Activated naive CD4-positive, alpha-beta T cell treated with anti-CD3 and anti-CD28 coated beads, Interleukin-2, amount 50 U/mL, for 72 hours (primary cell): ENCODE measurements at regions not wholly inside any gene's neighbourhood (a gene's known extent, or its start where the extent isn't known, plus 50 kb on each side); places are given as distances from the start of the nearest gene placed in this dataset.
"Not testable (repeated sequence)": the region's sequence is repeated elsewhere in the genome, so short reads cannot be mapped to it uniquely, and the experiment has no call there.

Experiments used
- ATAC-seq, 2 donors: fragments of 150-1000 bp; cut with Tn5 transposase; 2 replicates each; pipeline ENCODE4 v1.10.0; 2021; ENCODE audit warnings: mild to moderate bottlenecking in 2 of 2, moderate library complexity in 2 of 2
- DNase-seq, 2 donors: peaks; one replicate each; pipeline ENCODE4 v3.0.0; 2021 to 2022; ENCODE audit warnings: low spot score in 2 of 2
- H3K27ac Mint-ChIP-seq, 2 donors: one replicate each; pipeline ENCODE4 v1.8.0; 2022; ENCODE audit warnings: mild to moderate bottlenecking in 2 of 2, mixed read lengths in 2 of 2
- H3K36me3 Mint-ChIP-seq, 2 donors: one replicate each; pipeline ENCODE4 v1.8.0; 2022; ENCODE audit warnings: mixed read lengths in 2 of 2
- H3K9me3 Mint-ChIP-seq, 2 donors: one replicate each; pipeline ENCODE4 v1.8.0; 2022; ENCODE audit warnings: mixed read lengths in 2 of 2

GRCh38 chr3:5508860-5509259, 321.4 kb downstream of the EDEM1 start:
- H3K27ac Mint-ChIP-seq, DNase-seq, ATAC-seq, H3K36me3 Mint-ChIP-seq: not testable (repeated sequence)
- peaks cover 38 to 44% of the 10 kb centered on the region in 2 donors for H3K9me3 Mint-ChIP-seq

- Mint-ChIP-seq H3K9me3 (peaks cover 43 to 53% of the 10 kb centered on the region in 2 donors), H3K36me3 (peaks cover 6 to 9% of the 10 kb centered on the region in 2 donors), H3K27ac (no peak overlapping the region)
- ATAC-seq (no peak), DNase-seq (no peak)
Measured at GRCh38 chr3:5510300-5510699, 322.8 kb downstream of the EDEM1 start.

DNA sequence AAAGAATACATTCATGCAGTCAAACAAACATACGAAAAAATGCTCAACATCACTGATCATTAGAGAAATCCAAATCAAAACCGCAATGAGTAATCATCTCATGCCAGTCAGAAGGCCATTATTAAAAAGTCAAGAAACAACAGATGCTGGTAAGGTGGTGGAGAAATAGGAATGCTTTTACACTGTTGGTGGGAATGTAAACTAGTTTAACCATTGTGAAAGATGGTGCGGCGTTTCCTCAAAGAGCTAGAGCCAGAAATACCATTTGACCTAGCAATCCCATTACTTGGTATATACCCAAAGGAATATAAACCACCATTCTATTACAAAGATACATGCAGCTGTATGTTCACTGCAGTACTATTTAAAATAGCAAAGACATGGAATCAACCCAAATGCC, 330.4 kb downstream of the EDEM1 start:
- no peak for ATAC-seq
- H3K27ac Mint-ChIP-seq, result no peak overlapping the region
- DNase-seq, result no peak
- peaks cover 20 to 26% of the 10 kb centered on the region in 2 donors for H3K9me3 Mint-ChIP-seq
- H3K36me3 Mint-ChIP-seq, result no peaks in the 10 kb centered on the region

- Mint-ChIP-seq H3K9me3 (peaks cover 4 to 20% of the 10 kb centered on the region in 2 donors), H3K36me3 (no peaks in the 10 kb centered on the region), H3K27ac (no peak overlapping the region)
- ATAC-seq, result no peak
- no peak for DNase-seq
Measured at GRCh38 chr3:5520237-5520636, 332.7 kb downstream of the EDEM1 start.

GRCh38 chr3:5523125-5523524, 335.6 kb downstream of the EDEM1 start:
- Mint-ChIP-seq H3K9me3 (peaks cover 0 to 13% of the 10 kb centered on the region in 2 donors), H3K36me3 (no peaks in the 10 kb centered on the region), H3K27ac (no peak overlapping the region)
- no peak for DNase-seq
- ATAC-seq, result no peak

GRCh38 chr3:5531039-5531438, 343.5 kb downstream of the EDEM1 start:
- H3K36me3 Mint-ChIP-seq, result no peaks in the 10 kb centered on the region
- H3K27ac Mint-ChIP-seq, result no peak overlapping the region
- no peak for DNase-seq
- peaks cover 0 to 7% of the 10 kb centered on the region in 2 donors for H3K9me3 Mint-ChIP-seq
- ATAC-seq, result no peak

- DNase-seq, result no peak
- ATAC-seq, result no peak
- H3K36me3 Mint-ChIP-seq, result no peaks in the 10 kb centered on the region
- no peak overlapping the region for H3K27ac Mint-ChIP-seq
- H3K9me3 Mint-ChIP-seq, result peaks cover 0 to 7% of the 10 kb centered on the region in 2 donors
Measured at GRCh38 chr3:5531741-5532290, 344.3 kb downstream of the EDEM1 start.

DNA sequence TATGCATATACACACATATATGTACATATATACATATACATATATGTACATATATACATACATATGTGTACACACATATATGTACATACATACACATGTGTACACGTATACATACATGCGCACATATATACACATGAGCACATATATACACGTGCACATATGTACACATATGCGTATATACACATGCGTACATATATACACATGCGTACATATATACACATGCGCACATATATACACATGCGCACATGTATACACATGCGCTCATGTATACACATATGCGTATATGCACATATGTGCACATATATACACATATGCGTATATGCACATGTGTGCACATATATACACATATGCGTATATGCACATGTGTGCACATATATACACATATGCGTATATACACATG, 353.0 kb downstream of the EDEM1 start:
- Mint-ChIP-seq H3K36me3 (no peaks in the 10 kb centered on the region), H3K27ac (no peak overlapping the region), H3K9me3 (peaks cover 12 to 14% of the 10 kb centered on the region in 2 donors)
- DNase-seq (no peak), ATAC-seq (no peak)

GRCh38 chr3:5542472-5542871, 355.0 kb downstream of the EDEM1 start:
- DNase-seq (no peak), ATAC-seq (no peak)
- peaks cover 0 to 7% of the 10 kb centered on the region in 2 donors for H3K36me3 Mint-ChIP-seq
- peaks cover 14 to 18% of the 10 kb centered on the region in 2 donors for H3K9me3 Mint-ChIP-seq
- no peak overlapping the region for H3K27ac Mint-ChIP-seq

- peaks cover 0 to 7% of the 10 kb centered on the region in 2 donors for H3K36me3 Mint-ChIP-seq
- ATAC-seq (no peak), DNase-seq (no peak)
- H3K27ac Mint-ChIP-seq, result no peak overlapping the region
- peaks cover 14 to 18% of the 10 kb centered on the region in 2 donors for H3K9me3 Mint-ChIP-seq
Measured at GRCh38 chr3:5543047-5543446, 355.5 kb downstream of the EDEM1 start.

DNA sequence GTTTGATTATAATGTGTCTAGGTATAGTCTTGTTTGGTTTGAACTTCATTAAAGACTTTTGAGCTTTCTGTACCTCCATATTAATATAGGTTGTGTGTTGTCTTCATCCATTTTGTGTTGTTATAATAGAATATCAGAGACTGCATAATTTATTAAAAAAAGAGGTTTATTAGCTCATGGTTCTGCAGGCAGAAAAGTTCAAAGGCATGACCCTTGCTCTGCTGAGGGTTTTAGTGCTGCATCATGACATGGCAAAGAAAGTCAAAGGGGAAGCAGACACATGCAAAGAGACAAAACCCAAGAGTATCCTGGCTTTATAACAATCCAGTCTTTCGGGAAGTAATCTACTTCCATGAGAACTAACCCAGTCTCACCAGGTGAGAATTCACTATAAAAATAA, 358.2 kb downstream of the EDEM1 start:
- Mint-ChIP-seq H3K36me3 (peaks cover 0 to 7% of the 10 kb centered on the region in 2 donors), H3K9me3 (peaks cover 21 to 22% of the 10 kb centered on the region in 2 donors), H3K27ac (no peak overlapping the region)
- ATAC-seq (no peak), DNase-seq (no peak)

- peaks cover 9 to 11% of the 10 kb centered on the region in 2 donors for H3K9me3 Mint-ChIP-seq
Measured at GRCh38 chr3:5553203-5553602, 365.7 kb downstream of the EDEM1 start.

GRCh38 chr3:5554245-5554747, 366.8 kb downstream of the EDEM1 start:
- Mint-ChIP-seq H3K9me3 (peaks cover 3 to 5% of the 10 kb centered on the region in 2 donors), H3K36me3 (no peaks in the 10 kb centered on the region), H3K27ac (no peak overlapping the region)
- ATAC-seq (no peak), DNase-seq (no peak)

More at GRCh38 chr3:5553203-5553602, 365.7 kb downstream of the EDEM1 start:
- Mint-ChIP-seq H3K36me3 (no peaks in the 10 kb centered on the region), H3K27ac (no peak overlapping the region)
- no peak for ATAC-seq
- no peak for DNase-seq

- ATAC-seq (peak in 1 of 2 donors; percentile 13), DNase-seq (no peak)
- Mint-ChIP-seq H3K36me3 (no peaks in the 10 kb centered on the region), H3K9me3 (no peaks in the 10 kb centered on the region), H3K27ac (no peak overlapping the region)
Measured at GRCh38 chr3:5560199-5560598, 372.7 kb downstream of the EDEM1 start.

DNA sequence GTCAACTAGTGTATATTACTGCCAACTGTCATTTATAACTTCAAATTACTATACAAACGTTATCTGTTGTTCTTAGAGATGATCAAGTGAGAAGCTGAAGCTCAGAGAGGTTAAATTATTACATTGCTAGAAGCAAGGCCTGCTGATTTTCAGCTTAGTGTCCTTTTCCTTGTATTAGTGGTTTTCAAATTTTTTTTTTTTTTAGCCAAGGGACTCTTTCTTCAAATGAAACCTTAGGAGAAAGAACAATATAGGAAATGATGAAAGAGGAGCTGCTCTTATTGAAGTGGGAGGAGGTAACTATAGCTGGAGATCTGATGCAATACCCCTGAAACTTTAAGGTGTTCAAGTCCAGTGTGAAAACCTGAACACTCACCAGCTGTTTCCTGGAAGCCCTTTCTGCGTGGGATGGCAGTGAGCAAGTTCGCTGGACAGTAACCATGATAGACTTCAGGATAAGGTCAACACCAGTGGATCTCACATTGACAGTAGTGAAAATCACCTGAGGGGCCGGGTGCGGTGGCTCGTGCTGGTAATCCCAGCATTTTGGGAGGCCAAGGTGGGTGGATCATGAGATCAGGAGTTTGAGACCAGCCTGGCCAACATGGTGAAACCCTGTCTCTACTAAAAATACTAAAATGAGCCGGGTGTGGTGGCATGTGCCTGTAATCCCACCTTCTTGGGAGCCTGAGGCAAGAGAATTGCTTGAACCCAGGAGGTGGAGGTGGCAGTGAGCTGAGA, 376.2 kb downstream of the EDEM1 start:
- Mint-ChIP-seq H3K9me3 (peaks cover 0 to 4% of the 10 kb centered on the region in 2 donors), H3K36me3 (no peaks in the 10 kb centered on the region), H3K27ac (peak overlapping the region in 1 of 2 donors; percentile 32)
- ATAC-seq (no peak), DNase-seq (no peak)

DNA sequence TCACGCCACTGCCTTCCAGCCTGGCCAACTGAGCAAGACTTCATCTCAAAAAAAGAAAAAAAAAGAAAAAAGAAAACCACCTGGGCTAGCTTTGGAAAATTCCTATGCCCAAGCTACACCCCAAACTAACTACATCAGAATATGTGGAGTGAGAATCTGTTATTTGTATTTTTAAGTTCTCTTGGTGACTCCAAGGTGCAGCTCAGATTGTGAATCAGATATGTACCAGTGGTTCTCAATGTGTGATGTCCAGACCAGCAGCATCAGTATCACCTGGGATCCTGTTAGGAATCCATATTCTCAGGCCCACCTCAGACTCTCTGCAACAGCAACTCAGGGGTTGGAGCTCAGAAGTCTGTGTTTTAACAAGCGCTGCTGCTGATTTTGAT, 376.8 kb downstream of the EDEM1 start:
- ATAC-seq, result no peak
- Mint-ChIP-seq H3K27ac (no peak overlapping the region), H3K36me3 (no peaks in the 10 kb centered on the region), H3K9me3 (peaks cover 0 to 4% of the 10 kb centered on the region in 2 donors)
- DNase-seq, result no peak

DNA sequence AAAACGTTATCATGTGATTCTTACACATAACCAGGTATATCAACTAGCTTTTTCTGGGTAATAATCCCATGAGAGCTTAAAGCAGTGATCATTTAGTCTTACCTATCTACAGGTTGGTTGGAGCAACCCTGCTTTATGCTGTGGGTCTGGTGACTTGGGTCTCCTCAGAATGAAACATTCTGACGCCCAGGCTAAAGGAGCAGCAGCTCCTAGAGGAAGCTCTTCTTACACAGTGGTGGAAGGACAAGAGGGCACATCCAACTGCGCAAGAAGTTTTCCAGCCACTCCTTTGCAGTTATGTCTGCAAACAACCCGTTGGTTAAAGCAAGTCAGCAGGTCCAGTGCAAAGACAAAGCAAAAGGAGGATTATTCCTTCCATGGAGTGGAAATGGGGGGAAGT, 377.5 kb downstream of the EDEM1 start:
- H3K36me3 Mint-ChIP-seq, result no peaks in the 10 kb centered on the region
- ATAC-seq (no peak), DNase-seq (no peak)
- H3K9me3 Mint-ChIP-seq, result peaks cover 0 to 4% of the 10 kb centered on the region in 2 donors
- H3K27ac Mint-ChIP-seq, result no peak overlapping the region

GRCh38 chr3:5567113-5567512, 379.6 kb downstream of the EDEM1 start:
- no peak for ATAC-seq
- H3K9me3 Mint-ChIP-seq, result peaks cover 0 to 4% of the 10 kb centered on the region in 2 donors
- no peak overlapping the region for H3K27ac Mint-ChIP-seq

More at GRCh38 chr3:5567113-5567512, 379.6 kb downstream of the EDEM1 start:
- DNase-seq, result no peak
- no peaks in the 10 kb centered on the region for H3K36me3 Mint-ChIP-seq
